PC-9 (cell line): ENCODE measurements at regions not wholly inside any gene's neighbourhood (a gene's known extent, or its start where the extent isn't known, plus 50 kb on each side); places are given as distances from the start of the nearest gene placed in this dataset.

Experiments
- CTCF ChIP-seq: fragments of 200-600 bp; sonication (generic); conservative IDR thresholded peaks from 2 replicates; pipeline ENCODE4 v1.6.1; 2017; ENCODE audit warnings: mixed run types, antibody characterized with exemption, mild to moderate bottlenecking, moderate library complexity
- EZH2 ChIP-seq: fragments of 200-600 bp; sonication (generic); IDR thresholded peaks from 2 replicates; pipeline ENCODE4 v1.8.0; 2017; ENCODE audit warnings: antibody characterized with exemption, low read depth

GRCh38 chr1:164953098-164953497, 394.1 kb downstream of the PBX1 start:
- TF ChIP-seq CTCF (no peak), EZH2 (no peak)
